HEK293 (cell line): ENCODE measurements at regions not wholly inside any gene's neighbourhood (a gene's known extent, or its start where the extent isn't known, plus 50 kb on each side); places are given as distances from the start of the nearest gene placed in this dataset.
A peak's percentile ranks its signal among the peaks of the same experiment; 100 is the strongest.

ENCODE experiments used
- CTCF ChIA-PET: fragments of 350-600 bp; formaldehyde crosslinking; extraction: SDS; loops from one replicate; lab custom pipeline; 2021; ENCODE audit warnings: antibody characterized with exemption; lab: Yijun Ruan, JAX
- POLR2A ChIA-PET: fragments of 300-600 bp; formaldehyde crosslinking; extraction: SDS; loops from one replicate; lab custom pipeline; 2020; ENCODE audit warnings: antibody characterized with exemption, inconsistent platforms; lab: Yijun Ruan, JAX
- H3K27ac ChIP-seq: fragments of 200-500 bp; sonication (Bioruptor generic); 2 replicates; pipeline ENCODE4 v1.5.1; 2014; ENCODE audit warnings: low read depth, low read length, control low read depth, inconsistent platforms; ENCODE audit errors: extremely low read depth
- H3K36me3 ChIP-seq, 2 experiments: fragments of 200-500 bp in 1 of 2; sonication (Bioruptor generic) in 1 of 2; 1 replicate in 1 of 2; 2 replicates in 1 of 2; pipeline ENCODE4 v1.5.1; 2014 to 2017; ENCODE audit warnings: inconsistent platforms in 2 of 2, low read length in 2 of 2; ENCODE audit not compliant: control insufficient read depth in 2 of 2, insufficient read depth in 1 of 2
- H3K4me1 ChIP-seq: fragments of 200-500 bp; sonication (Bioruptor generic); 2 replicates; pipeline ENCODE4 v1.5.1; 2014; ENCODE audit warnings: mild to moderate bottlenecking, low read length, inconsistent platforms; ENCODE audit not compliant: control insufficient read depth, insufficient read depth
- H3K4me3 ChIP-seq: 2 replicates; pipeline ENCODE4 v1.5.1; 2011; ENCODE audit warnings: low read depth, mild to moderate bottlenecking, control low read depth, low read length, moderate library complexity
- H3K9me3 ChIP-seq: fragments of 200-500 bp; sonication (Bioruptor generic); 2 replicates; pipeline ENCODE4 v1.5.1; 2014; ENCODE audit warnings: low read depth, low read length, inconsistent platforms; ENCODE audit not compliant: control insufficient read depth, insufficient read depth
- CTCF ChIP-seq: fragments of 450-650 bp; formaldehyde crosslinking; IDR thresholded peaks from 2 replicates; pipeline ENCODE4 v1.5.1; 2016; ENCODE audit warnings: missing biosample characterization, missing genetic modification characterization
- FEZF1 ChIP-seq: fragments of 450-650 bp; formaldehyde crosslinking; IDR thresholded peaks from 2 replicates; pipeline ENCODE4 v1.5.1; 2016; ENCODE audit warnings: missing biosample characterization, missing genetic modification characterization
- KLF1 ChIP-seq: fragments of 450-650 bp; formaldehyde crosslinking; IDR thresholded peaks from 2 replicates; pipeline ENCODE4 v1.5.1; 2016; ENCODE audit warnings: missing biosample characterization, missing genetic modification characterization
- OSR2 ChIP-seq: fragments of 450-650 bp; formaldehyde crosslinking; IDR thresholded peaks from 2 replicates; pipeline ENCODE4 v1.5.1; 2016; ENCODE audit warnings: missing biosample characterization, missing genetic modification characterization
- SP7 ChIP-seq: fragments of 450-650 bp; formaldehyde crosslinking; IDR thresholded peaks from 2 replicates; pipeline ENCODE4 v1.5.1; 2016; ENCODE audit warnings: missing biosample characterization, missing genetic modification characterization
- ZBTB8A ChIP-seq: fragments of 450-650 bp; formaldehyde crosslinking; IDR thresholded peaks from 2 replicates; pipeline ENCODE4 v1.5.1; 2016; ENCODE audit warnings: missing biosample characterization, missing genetic modification characterization
- ZNF133 ChIP-seq: fragments of 450-650 bp; formaldehyde crosslinking; IDR thresholded peaks from 2 replicates; pipeline ENCODE4 v1.5.1; 2016; ENCODE audit warnings: missing biosample characterization, missing genetic modification characterization
- ZNF148 ChIP-seq: fragments of 450-650 bp; formaldehyde crosslinking; IDR thresholded peaks from 2 replicates; pipeline ENCODE4 v1.5.0; 2017; ENCODE audit warnings: missing biosample characterization, missing genetic modification characterization, borderline replicate concordance
- ZNF157 ChIP-seq: fragments of 450-650 bp; formaldehyde crosslinking; IDR thresholded peaks from 2 replicates; pipeline ENCODE4 v1.5.1; 2016; ENCODE audit warnings: missing biosample characterization, missing genetic modification characterization
- ZNF23 ChIP-seq: fragments of 450-650 bp; formaldehyde crosslinking; IDR thresholded peaks from 2 replicates; pipeline ENCODE4 v1.5.1; 2016; ENCODE audit warnings: missing biosample characterization, missing genetic modification characterization, borderline replicate concordance
- ZNF571 ChIP-seq: fragments of 450-650 bp; formaldehyde crosslinking; IDR thresholded peaks from 2 replicates; pipeline ENCODE4 v1.5.0; 2017; ENCODE audit warnings: missing biosample characterization, missing genetic modification characterization
- ZNF701 ChIP-seq: fragments of 450-650 bp; formaldehyde crosslinking; IDR thresholded peaks from 2 replicates; pipeline ENCODE4 v1.5.1; 2016; ENCODE audit warnings: missing biosample characterization, missing genetic modification characterization
- TF ChIP-seq, protein P1 (sequence below): fragments of 450-650 bp; formaldehyde crosslinking; IDR thresholded peaks from 2 replicates; pipeline ENCODE4 v1.5.1; 2016; ENCODE audit warnings: missing biosample characterization, missing genetic modification characterization
- TF ChIP-seq, protein P2 (sequence below): fragments of 450-650 bp; formaldehyde crosslinking; IDR thresholded peaks from 2 replicates; pipeline ENCODE4 v1.5.1; 2016; ENCODE audit warnings: missing biosample characterization, missing genetic modification characterization

- TF ChIP-seq ZNF571 (tag by site-specific recombination) (no peak), ZNF133 (tag by site-specific recombination) (no peak), SP7 (0 out of 2 replicates have a peak, but pooled peaks have one; percentile 16), ZNF23 (tag by site-specific recombination) (no peak), ZNF148 (tag by site-specific recombination) (no peak), ZBTB8A (tag by site-specific recombination) (no peak), OSR2 (tag by site-specific recombination) (no peak), KLF1 (tag by site-specific recombination) (peak; percentile 74)
- TF ChIP-seq, protein P1, sequence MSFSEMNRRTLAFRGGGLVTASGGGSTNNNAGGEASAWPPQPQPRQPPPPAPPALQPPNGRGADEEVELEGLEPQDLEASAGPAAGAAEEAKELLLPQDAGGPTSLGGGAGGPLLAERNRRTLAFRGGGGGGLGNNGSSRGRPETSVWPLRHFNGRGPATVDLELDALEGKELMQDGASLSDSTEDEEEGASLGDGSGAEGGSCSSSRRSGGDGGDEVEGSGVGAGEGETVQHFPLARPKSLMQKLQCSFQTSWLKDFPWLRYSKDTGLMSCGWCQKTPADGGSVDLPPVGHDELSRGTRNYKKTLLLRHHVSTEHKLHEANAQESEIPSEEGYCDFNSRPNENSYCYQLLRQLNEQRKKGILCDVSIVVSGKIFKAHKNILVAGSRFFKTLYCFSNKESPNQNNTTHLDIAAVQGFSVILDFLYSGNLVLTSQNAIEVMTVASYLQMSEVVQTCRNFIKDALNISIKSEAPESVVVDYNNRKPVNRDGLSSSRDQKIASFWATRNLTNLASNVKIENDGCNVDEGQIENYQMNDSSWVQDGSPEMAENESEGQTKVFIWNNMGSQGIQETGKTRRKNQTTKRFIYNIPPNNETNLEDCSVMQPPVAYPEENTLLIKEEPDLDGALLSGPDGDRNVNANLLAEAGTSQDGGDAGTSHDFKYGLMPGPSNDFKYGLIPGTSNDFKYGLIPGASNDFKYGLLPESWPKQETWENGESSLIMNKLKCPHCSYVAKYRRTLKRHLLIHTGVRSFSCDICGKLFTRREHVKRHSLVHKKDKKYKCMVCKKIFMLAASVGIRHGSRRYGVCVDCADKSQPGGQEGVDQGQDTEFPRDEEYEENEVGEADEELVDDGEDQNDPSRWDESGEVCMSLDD (tag by site-specific recombination): no peak
- TF ChIP-seq, protein P2, sequence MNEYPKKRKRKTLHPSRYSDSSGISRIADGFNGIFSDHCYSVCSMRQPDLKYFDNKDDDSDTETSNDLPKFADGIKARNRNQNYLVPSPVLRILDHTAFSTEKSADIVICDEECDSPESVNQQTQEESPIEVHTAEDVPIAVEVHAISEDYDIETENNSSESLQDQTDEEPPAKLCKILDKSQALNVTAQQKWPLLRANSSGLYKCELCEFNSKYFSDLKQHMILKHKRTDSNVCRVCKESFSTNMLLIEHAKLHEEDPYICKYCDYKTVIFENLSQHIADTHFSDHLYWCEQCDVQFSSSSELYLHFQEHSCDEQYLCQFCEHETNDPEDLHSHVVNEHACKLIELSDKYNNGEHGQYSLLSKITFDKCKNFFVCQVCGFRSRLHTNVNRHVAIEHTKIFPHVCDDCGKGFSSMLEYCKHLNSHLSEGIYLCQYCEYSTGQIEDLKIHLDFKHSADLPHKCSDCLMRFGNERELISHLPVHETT (tag by site-specific recombination): no peak
- CTCF ChIA-PET: interaction anchor here (0.6 to 1.3 kb wide), 2 partner anchors 8 to 33 kb away, joined by 3 to 8 read pairs; no protein-coding TSS in a partner anchor
- Histone ChIP-seq H3K4me3 (no peak overlapping the region), H3K27ac (no peak overlapping the region), H3K36me3 (no peaks in the 10 kb centered on the region), H3K9me3 (no peaks in the 10 kb centered on the region), H3K4me1 (no peaks in the 10 kb centered on the region)
- POLR2A ChIA-PET: no interaction called here
These were observed 245.0 kb downstream of the UACA start for GRCh38 chr15:70518201-70519003.

DNA sequence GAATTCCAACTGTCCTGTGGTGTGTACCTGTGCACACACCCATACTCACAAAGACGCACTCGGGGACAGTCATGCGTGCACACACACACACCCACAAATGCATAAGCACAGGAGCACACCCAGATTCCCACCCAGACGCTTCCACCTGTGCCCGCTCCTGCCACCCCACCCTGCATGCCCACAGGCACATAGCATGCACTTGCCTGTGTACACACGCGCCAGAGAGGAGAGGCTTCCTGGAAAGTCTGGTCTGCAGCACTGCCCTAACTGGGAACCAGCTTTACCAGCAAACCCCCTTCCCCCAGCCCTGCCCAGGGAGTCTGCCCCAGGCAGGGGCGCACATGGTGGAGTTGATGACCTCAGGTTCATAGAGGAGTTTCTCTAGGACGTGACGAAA, 246.2 kb downstream of the UACA start:
- no peaks in the 10 kb centered on the region for H3K36me3 ChIP-seq
- H3K4me3 ChIP-seq: no peak overlapping the region
- CTCF ChIA-PET: interaction anchor here (1.0 kb wide), 1 partner anchor 68 kb away, joined by 4 read pairs; no protein-coding TSS in a partner anchor
- H3K9me3 ChIP-seq: no peaks in the 10 kb centered on the region
- no peak for TF ChIP-seq ZNF701 (tag by site-specific recombination)
- TF ChIP-seq, all 188 proteins: peak for 0
- Histone ChIP-seq H3K27ac (no peak overlapping the region), H3K4me1 (no peaks in the 10 kb centered on the region)
- POLR2A ChIA-PET: no interaction called here

DNA sequence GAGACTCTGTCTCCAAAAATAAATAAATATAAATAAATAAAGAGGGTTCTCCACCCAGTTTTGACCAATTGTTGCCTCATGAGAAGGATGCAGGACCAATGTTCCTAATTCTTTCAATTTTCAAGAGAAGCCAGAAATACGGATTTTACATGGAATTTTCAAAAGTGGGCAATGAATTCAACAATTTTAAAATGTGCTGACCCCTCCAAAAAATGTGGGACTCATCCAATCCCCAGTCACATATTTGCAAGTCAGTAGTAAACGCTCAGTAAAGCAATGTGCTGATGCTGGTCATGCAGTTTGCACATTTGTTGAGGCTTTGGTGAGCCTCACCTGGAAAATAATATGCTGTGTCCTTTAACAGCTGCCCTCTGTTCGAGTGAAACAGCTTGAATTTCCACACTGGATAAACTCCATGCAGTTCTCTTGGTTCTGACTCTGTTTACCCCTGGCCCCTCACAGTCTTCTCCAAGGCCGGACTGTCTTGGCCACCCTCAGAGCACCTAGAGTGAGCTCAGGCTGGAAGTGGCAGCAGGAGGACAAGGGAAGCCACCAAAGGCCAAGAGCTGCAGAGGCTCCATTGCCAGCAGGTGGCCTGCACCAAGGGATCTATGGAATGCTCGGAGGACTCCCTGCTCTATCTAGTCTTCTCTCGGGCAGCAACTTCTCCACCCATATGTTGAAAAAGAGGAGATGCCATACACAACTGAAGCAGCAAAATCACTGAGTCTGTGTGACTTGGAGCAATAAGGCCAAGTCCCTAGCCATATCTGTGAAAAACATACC, 246.8 kb downstream of the UACA start:
- TF ChIP-seq ZNF157 (tag by site-specific recombination) (no peak), FEZF1 (tag by site-specific recombination) (0 out of 2 replicates have a peak, but pooled peaks have one; percentile 7), CTCF (tag by site-specific recombination) (peak; percentile 40; the same call in 1 of the 2 replicates)
- ChIA-PET POLR2A (interaction anchor here (0.7 kb wide), 1 partner anchor 12 kb away, joined by 5 read pairs; no protein-coding TSS in a partner anchor), CTCF (interaction anchor here (0.8 to 1.1 kb wide), 3 partner anchors 10 to 1611 kb away, joined by 3 to 4 read pairs (median 3); no protein-coding TSS in a partner anchor)
- no peaks in the 10 kb centered on the region for H3K9me3 ChIP-seq
- H3K4me3 ChIP-seq: no peak overlapping the region
- no peak overlapping the region for H3K27ac ChIP-seq
- H3K4me1 ChIP-seq: no peaks in the 10 kb centered on the region
- no peaks in the 10 kb centered on the region for H3K36me3 ChIP-seq
